ENCODE measurements at regions not wholly inside any gene's neighbourhood (a gene's known extent, or its start where the extent isn't known, plus 50 kb on each side); places are given as distances from the start of the nearest gene placed in this dataset.

DNA sequence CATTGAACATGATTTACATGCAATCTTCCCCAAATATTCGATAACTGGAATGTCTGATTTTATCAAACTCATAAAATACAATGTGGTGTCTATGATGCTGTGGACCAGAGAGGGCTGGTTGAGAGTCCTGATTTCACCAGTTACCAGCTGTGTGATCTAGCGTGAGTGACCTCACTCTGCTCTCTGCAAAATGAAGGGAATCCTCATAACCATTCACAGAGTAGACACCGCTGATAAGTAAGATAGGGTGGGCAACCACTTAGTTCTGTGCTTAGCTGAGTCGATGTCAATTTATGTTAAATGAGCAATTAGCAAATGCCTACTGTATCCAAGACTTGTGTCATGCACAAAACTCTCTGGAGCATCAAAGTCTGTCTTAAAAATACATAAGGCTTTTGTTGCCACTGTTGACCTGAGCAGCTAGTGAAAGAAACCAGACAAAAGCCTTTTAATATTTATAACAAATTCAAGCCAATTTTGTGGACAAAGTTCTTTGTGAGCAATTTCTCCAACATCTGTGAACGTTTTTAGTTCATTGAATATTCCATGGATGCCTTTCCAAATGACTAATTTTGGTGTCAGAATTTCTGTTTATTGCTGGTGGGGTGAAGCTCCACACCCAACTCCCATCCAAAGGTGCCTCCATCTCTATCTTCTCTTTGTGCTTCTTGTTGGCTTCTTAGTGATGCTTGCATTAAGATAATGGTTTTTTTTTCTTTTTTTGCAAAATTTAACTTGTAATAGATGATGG lies 314.2 kb downstream of the ADRA2A start:
- POLR2A ChIA-PET = no interaction called here
- ATAC-seq (no peak), DNase-seq (no peak)
- Mint-ChIP-seq H3K9me3 (peaks cover 0 to 8% (median 0%) of the 10 kb centered on the region in 9 donors), H3K4me1 (no peaks in the 10 kb centered on the region), H3K36me3 (no peaks in the 10 kb centered on the region), H3K27ac (no peak overlapping the region), H3K27me3 (peaks cover 3 to 28% (median 11%) of the 10 kb centered on the region in 5 donors), H3K4me3 (no peak overlapping the region)

DNA sequence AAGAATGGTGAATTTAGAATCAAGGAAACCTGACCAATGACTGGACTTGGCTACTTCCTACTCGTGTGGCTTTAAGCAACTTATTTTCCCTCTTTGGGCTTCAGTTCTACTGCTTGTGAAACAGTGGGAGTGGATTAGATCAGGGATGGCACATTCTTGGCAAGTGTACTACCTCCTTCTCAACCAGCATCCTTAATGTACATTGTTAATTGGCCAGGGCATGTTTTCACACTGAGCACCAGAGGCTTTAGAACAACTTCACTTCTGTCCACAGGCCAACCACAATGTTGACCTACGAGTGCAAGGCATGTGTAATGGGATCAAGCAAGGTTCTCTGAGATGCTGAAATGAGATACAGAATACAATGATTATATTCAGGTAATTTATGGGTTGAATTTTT lies 315.3 kb downstream of the ADRA2A start:
- Mint-ChIP-seq H3K27ac (no peak overlapping the region), H3K4me1 (no peaks in the 10 kb centered on the region), H3K9me3 (peaks cover 0 to 8% (median 0%) of the 10 kb centered on the region in 9 donors), H3K36me3 (no peaks in the 10 kb centered on the region), H3K27me3 (peaks cover 1 to 22% (median 7%) of the 10 kb centered on the region in 5 donors), H3K4me3 (no peak overlapping the region)
- DNase-seq (no peak), ATAC-seq (no peak)
- POLR2A ChIA-PET = no interaction called here

DNA sequence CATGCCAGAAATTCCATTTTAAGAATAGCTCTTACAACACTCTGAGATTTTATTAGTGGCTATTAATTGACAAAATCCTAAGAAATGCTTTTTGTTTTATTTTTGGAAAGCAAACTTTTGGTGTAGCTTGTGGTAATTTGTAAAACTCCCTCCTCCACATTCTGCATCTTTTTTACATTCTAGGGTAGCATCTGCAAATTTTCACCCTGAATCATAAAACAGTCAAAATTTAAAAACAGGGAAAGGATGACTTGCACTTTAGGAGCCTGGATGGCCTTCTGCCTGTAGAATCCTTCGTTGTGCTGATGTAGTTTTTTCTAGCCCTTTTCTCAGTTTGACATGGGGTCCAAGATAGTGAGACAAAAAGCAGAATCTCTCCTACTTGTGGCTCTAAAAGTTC lies 316.1 kb downstream of the ADRA2A start:
- Mint-ChIP-seq H3K36me3 (no peaks in the 10 kb centered on the region), H3K4me1 (no peaks in the 10 kb centered on the region), H3K4me3 (no peak overlapping the region), H3K27me3 (peaks cover 1 to 25% (median 5%) of the 10 kb centered on the region in 5 donors), H3K27ac (no peak overlapping the region), H3K9me3 (peaks cover 0 to 8% (median 0%) of the 10 kb centered on the region in 9 donors)
- POLR2A ChIA-PET = no interaction called here
- no peak for ATAC-seq
- no peak for DNase-seq

DNA sequence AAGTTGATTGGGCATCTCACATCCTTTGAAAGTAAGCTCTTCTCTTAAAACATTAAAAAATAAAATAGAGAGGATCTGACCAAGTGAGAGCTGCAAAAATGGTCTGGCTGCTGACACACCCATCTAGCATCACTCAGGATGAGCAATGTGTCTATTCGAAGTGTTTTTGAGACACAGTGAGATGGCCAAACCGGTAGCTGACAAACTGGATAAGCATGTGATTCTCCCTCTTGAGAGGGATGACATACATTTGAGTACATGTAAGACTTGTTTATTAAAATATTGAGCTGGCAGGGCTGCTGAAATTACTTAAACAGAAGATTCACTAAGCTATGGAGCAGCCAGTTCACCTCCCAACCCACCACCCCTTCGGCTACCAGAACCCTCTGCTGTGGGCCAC lies 333.9 kb downstream of the ADRA2A start:
- H3K4me3 Mint-ChIP-seq = no peak overlapping the region
- no peaks in the 10 kb centered on the region for H3K4me1 Mint-ChIP-seq
- H3K27me3 Mint-ChIP-seq = peaks cover 6 to 44% (median 18%) of the 10 kb centered on the region in 5 donors
- POLR2A ChIA-PET = no interaction called here
- H3K27ac Mint-ChIP-seq = no peak overlapping the region
- no peaks in the 10 kb centered on the region for H3K36me3 Mint-ChIP-seq
- DNase-seq = no peak
- ATAC-seq = no peak
- H3K9me3 Mint-ChIP-seq = peaks cover 0 to 8% (median 0%) of the 10 kb centered on the region in 9 donors

DNA sequence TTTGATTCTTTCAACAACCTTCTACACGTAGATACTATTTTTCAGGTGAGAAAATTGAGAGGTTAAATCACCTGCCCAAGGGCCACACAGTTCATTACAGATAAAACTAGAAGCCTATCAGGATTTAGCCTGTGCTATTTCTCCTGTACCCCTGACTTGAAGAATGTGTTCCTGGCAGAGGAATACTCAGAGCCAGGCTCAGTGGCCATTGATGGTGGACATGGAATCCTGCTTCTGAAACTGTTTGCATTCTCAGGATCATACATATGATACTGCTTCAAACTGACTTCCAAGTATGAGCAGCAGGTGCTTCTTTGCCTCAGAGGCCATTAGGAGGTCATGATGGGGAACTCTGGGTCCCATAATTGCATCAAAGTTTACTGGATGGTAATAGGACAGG lies 348.6 kb downstream of the ADRA2A start:
- ATAC-seq (no peak), DNase-seq (no peak)
- Mint-ChIP-seq H3K36me3 (no peaks in the 10 kb centered on the region), H3K9me3 (peaks cover 0 to 6% (median 0%) of the 10 kb centered on the region in 9 donors), H3K4me3 (no peak overlapping the region), H3K27ac (no peak overlapping the region), H3K4me1 (peaks cover 0 to 2% (median 0%) of the 10 kb centered on the region in 4 donors), H3K27me3 (peaks cover 2 to 28% (median 6%) of the 10 kb centered on the region in 5 donors)
- POLR2A ChIA-PET = no interaction called here

DNA sequence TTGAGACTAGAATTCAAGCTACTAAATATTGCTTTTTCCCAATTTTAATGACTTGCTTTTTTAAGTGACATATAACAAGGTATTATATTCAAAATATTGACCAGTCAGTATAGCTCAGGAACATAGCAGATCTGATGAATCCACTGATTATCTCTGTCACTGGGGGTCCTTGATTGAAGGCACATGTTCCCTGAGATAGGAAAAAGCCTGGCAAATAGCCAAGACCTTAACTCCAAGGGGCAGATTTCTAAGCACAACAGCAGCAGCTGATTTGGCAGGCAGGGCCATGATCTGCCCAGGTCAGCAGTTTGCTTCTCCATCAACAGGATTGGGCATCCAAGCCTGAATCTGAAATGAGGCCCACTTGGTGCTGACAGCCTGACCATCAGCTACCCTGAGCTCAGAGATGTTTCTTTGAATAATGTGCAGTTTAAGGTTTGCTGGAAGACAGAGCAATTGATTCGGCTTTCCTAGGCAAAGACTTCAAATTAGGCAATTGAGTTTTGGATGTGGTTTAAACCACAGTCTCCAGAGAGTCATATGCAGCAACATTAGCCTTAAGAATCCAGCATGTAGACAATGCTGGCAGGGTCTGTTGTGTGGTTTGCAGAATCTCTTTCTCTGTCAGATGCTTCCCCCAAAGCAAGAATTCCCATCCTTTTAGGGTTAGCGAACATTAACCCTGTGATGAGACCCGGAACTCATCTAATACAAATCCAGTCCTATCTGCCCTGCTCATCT lies 352.6 kb downstream of the ADRA2A start:
- peaks cover 0 to 13% (median 1%) of the 10 kb centered on the region in 5 donors for H3K27me3 Mint-ChIP-seq
- H3K27ac Mint-ChIP-seq = no peak overlapping the region
- no peak for ATAC-seq
- H3K36me3 Mint-ChIP-seq = no peaks in the 10 kb centered on the region
- H3K4me1 Mint-ChIP-seq = no peaks in the 10 kb centered on the region
- no peak for DNase-seq
- H3K9me3 Mint-ChIP-seq = peaks cover 0 to 4% (median 0%) of the 10 kb centered on the region in 9 donors
- POLR2A ChIA-PET = no interaction called here
- no peak overlapping the region for H3K4me3 Mint-ChIP-seq

DNA sequence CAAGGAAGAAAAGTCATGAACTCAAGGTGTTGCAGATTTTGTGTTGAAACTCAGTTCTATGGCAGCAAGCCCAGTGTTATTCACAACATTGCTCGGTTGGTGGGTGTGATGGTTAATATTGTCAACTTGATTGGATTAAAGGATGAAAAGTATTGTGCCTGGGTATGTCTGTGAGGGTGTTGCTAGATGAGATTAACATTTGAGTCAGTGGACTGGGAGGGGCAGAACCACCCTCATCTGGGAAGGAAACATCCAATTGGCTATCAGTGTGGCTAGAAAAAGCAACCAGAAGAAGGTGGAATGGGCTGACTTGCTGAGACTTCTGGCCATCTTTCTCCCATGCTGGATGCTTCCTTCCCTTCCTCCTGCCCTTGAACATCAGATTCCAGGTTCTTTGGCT lies 353.2 kb downstream of the ADRA2A start:
- Mint-ChIP-seq H3K4me1 (no peaks in the 10 kb centered on the region), H3K4me3 (no peak overlapping the region), H3K27ac (no peak overlapping the region), H3K27me3 (peaks cover 0 to 15% (median 1%) of the 10 kb centered on the region in 5 donors), H3K36me3 (no peaks in the 10 kb centered on the region), H3K9me3 (peaks cover 0 to 2% (median 0%) of the 10 kb centered on the region in 9 donors)
- ATAC-seq (no peak), DNase-seq (no peak)
- POLR2A ChIA-PET = no interaction called here

DNA sequence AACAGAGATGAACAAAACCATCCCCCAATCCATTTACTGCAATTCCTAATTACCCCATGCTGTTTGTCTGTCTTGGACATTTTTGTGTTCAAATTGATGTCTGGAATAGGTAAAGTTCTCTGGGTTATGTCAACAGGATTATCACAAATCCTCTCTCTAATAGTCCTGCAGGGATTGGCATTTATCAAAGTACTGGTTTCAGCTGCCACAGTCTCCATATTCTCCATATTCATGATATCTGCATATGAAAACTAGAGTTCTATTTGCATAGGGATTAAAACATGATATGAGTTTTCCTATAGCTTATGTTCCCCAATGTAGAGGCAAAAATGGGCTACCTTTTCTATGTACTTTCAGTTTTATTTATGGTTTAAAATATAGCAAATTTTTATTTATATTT lies 355.8 kb downstream of the ADRA2A start:
- Mint-ChIP-seq H3K4me1 (no peaks in the 10 kb centered on the region), H3K9me3 (peaks cover 0 to 2% (median 0%) of the 10 kb centered on the region in 9 donors), H3K27me3 (peaks cover 0 to 26% (median 8%) of the 10 kb centered on the region in 5 donors), H3K4me3 (no peak overlapping the region), H3K36me3 (no peaks in the 10 kb centered on the region), H3K27ac (no peak overlapping the region)
- POLR2A ChIA-PET = no interaction called here
- ATAC-seq (no peak), DNase-seq (no peak)

- POLR2A ChIA-PET = no interaction called here
- peaks cover 0 to 10% (median 0%) of the 10 kb centered on the region in 9 donors for H3K9me3 Mint-ChIP-seq
Observed at GRCh38 chr10:111435871-111436270, 359.0 kb downstream of the ADRA2A start.

DNA sequence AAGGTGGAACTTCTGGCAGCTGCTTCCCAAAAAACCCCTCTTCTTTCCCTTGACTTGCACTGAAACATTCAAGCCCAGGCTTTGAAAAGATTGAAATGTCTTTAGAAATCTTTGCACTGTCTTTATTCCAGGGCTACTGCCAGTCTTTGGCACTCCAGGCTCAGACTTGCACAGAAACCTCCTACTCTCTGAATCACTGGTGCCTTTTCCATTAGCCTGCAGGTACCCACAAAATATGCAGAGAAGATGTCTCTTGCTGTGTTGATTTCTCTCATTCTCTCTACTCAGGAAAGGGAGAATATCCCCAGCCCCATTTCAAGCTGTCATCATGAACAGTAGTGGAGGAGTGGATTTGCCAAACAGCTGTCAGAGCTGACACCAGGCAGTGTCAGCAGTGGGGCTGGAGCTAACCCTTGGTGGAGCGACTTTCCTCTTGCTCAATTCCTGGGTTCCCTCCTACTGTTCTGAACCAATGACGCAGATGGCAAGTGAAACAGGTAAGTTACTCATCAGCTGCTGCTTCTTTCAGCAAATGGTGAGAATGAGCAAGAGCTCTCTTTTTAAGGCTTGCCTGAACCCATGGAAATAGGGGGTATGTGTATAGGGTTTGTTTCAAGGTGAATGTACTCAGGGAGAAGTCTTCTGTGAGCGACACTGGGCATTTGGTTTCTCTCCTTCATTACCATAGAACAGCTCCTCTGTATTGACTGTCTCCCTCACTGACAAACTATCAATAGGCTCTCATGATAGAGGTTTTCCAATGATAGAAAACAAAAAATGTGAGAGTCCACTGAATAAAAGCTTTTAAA lies 362.4 kb downstream of the ADRA2A start:
- no peak for DNase-seq
- POLR2A ChIA-PET = no interaction called here
- H3K36me3 Mint-ChIP-seq = no peaks in the 10 kb centered on the region

More at GRCh38 chr10:111435871-111436270, 359.0 kb downstream of the ADRA2A start:
- Mint-ChIP-seq H3K36me3 (no peaks in the 10 kb centered on the region), H3K27ac (no peak overlapping the region), H3K4me1 (no peaks in the 10 kb centered on the region), H3K4me3 (no peak overlapping the region), H3K27me3 (peaks cover 1 to 27% (median 11%) of the 10 kb centered on the region in 5 donors)
- DNase-seq (no peak), ATAC-seq (no peak)

DNA sequence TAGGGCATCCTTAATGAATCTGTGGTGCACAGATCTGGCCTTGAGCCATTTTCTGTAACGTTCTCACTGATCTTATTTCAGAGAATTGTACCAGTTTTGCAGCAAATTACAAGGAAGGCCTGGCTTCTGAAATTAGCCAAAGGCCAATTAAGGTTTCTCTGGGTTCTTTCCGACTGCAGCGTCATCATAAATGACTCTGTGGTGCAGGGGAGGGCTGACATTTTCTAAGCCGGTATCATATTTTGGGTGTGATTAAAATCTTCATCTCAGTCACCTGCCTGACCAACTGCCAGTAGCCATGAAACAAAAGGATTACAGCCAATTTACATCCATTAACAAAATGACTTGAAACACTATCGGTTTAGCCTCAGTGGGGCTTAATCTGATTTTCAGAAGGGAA lies 363.7 kb downstream of the ADRA2A start:
- no peak overlapping the region for H3K27ac Mint-ChIP-seq

More for the DNA sequence above, 362.4 kb downstream of the ADRA2A start:
- Mint-ChIP-seq H3K27me3 (peaks cover 6 to 41% (median 18%) of the 10 kb centered on the region in 5 donors), H3K4me1 (no peaks in the 10 kb centered on the region), H3K27ac (no peak overlapping the region), H3K4me3 (no peak overlapping the region), H3K9me3 (peaks cover 0 to 10% (median 0%) of the 10 kb centered on the region in 9 donors)
- no peak for ATAC-seq

DNA sequence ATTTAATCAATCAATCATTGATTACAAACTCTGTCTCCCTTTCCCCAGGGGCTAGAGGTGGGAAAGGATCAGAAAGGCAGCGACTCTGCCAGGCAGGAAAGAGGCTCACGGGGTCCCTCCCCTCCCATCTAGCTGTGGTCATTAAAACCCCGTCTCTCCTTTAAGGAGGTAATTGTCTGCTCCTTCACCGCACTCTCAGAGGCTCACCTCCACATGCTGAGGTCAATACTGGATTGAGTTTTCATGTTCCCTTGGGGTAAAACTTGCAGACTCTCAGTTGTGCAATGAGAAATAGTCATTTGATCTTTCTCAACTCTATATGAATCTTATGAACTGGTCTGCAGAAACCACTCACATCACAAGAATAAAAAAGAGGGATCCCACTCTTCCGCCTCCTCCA lies 368.8 kb downstream of the ADRA2A start:
- Mint-ChIP-seq H3K9me3 (peaks cover 0 to 14% (median 3%) of the 10 kb centered on the region in 9 donors), H3K27me3 (peaks cover 5 to 34% (median 19%) of the 10 kb centered on the region in 5 donors), H3K36me3 (no peaks in the 10 kb centered on the region), H3K27ac (no peak overlapping the region), H3K4me1 (no peaks in the 10 kb centered on the region), H3K4me3 (no peak overlapping the region)
- POLR2A ChIA-PET = no interaction called here
- DNase-seq = no peak
- ATAC-seq = no peak

More for the DNA sequence above, 363.7 kb downstream of the ADRA2A start:
- Mint-ChIP-seq H3K4me1 (no peaks in the 10 kb centered on the region), H3K27me3 (peaks cover 6 to 33% (median 15%) of the 10 kb centered on the region in 5 donors), H3K9me3 (peaks cover 0 to 10% (median 0%) of the 10 kb centered on the region in 9 donors), H3K36me3 (no peaks in the 10 kb centered on the region), H3K4me3 (no peak overlapping the region)
- ATAC-seq (no peak), DNase-seq (no peak)
- POLR2A ChIA-PET = no interaction called here

GRCh38 chr10:111446966-111447365 lies 370.1 kb downstream of the ADRA2A start:
- no peak overlapping the region for H3K4me3 Mint-ChIP-seq

More at GRCh38 chr10:111446966-111447365, 370.1 kb downstream of the ADRA2A start:
- peaks cover 0 to 14% (median 3%) of the 10 kb centered on the region in 9 donors for H3K9me3 Mint-ChIP-seq
- POLR2A ChIA-PET = no interaction called here
- peaks cover 0 to 28% (median 13%) of the 10 kb centered on the region in 5 donors for H3K27me3 Mint-ChIP-seq
- no peaks in the 10 kb centered on the region for H3K4me1 Mint-ChIP-seq
- no peaks in the 10 kb centered on the region for H3K36me3 Mint-ChIP-seq
- DNase-seq = no peak
- no peak for ATAC-seq
- no peak overlapping the region for H3K27ac Mint-ChIP-seq

Measured in naive thymus-derived CD8-positive, alpha-beta T cell (primary cell).